Ishikawa (cell line): ENCODE measurements at regions not wholly inside any gene's neighbourhood (a gene's known extent, or its start where the extent isn't known, plus 50 kb on each side); places are given as distances from the start of the nearest gene placed in this dataset.

Experiments used
- TCF12 ChIP-seq: IDR thresholded peaks from 2 replicates; pipeline ENCODE4 v1.6.1; 2012; ENCODE audit warnings: low read depth
- TF ChIP-seq, protein P1 (sequence below): IDR thresholded peaks from 2 replicates; pipeline ENCODE4 v1.6.1; 2012; ENCODE audit warnings: low read depth, mild to moderate bottlenecking

DNA sequence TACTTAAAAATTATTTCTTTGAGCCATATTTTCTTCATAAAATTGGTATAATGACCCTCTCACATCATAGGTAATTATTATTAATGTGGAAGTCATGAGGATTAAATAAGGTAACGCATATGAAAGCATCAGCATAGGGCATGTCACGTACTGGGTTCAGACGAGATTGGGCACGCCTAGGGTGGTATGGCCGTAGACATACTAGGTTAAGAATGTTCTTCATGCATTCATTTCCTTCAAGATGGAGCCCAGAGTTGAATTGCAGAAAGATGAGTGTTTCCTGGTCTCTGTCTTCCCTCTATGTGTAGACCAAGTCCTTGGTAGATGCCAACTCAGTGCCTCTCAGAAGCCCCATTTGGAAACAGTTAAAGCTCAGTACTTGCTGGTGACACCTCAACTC lies 174.1 kb upstream of the CLINT1 start:
- TF ChIP-seq, protein P1, sequence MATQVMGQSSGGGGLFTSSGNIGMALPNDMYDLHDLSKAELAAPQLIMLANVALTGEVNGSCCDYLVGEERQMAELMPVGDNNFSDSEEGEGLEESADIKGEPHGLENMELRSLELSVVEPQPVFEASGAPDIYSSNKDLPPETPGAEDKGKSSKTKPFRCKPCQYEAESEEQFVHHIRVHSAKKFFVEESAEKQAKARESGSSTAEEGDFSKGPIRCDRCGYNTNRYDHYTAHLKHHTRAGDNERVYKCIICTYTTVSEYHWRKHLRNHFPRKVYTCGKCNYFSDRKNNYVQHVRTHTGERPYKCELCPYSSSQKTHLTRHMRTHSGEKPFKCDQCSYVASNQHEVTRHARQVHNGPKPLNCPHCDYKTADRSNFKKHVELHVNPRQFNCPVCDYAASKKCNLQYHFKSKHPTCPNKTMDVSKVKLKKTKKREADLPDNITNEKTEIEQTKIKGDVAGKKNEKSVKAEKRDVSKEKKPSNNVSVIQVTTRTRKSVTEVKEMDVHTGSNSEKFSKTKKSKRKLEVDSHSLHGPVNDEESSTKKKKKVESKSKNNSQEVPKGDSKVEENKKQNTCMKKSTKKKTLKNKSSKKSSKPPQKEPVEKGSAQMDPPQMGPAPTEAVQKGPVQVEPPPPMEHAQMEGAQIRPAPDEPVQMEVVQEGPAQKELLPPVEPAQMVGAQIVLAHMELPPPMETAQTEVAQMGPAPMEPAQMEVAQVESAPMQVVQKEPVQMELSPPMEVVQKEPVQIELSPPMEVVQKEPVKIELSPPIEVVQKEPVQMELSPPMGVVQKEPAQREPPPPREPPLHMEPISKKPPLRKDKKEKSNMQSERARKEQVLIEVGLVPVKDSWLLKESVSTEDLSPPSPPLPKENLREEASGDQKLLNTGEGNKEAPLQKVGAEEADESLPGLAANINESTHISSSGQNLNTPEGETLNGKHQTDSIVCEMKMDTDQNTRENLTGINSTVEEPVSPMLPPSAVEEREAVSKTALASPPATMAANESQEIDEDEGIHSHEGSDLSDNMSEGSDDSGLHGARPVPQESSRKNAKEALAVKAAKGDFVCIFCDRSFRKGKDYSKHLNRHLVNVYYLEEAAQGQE: no peak
- no peak for TF ChIP-seq TCF12
